ENCODE measurements at regions not wholly inside any gene's neighbourhood (a gene's known extent, or its start where the extent isn't known, plus 50 kb on each side); places are given as distances from the start of the nearest gene placed in this dataset.

DNA sequence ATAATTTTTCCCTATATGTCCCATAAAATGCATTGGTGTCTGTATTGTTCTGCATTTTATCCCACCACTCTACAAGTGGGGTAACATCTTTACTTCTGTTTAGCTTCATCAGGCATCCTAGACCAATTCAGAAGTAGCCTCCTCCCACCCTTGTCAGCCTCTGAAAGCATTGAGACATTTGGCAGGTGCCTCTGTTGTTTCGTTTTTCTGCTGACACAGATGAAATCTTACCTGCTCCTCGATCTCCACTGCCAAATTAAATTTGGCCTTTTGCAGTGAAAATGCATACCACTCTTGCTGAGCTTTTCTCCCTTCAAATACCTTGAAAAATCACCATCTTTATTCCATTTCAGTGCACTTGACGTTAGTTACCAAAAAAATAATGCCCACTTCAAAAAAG lies 83.5 kb upstream of the STARD13 start:
- TF ChIP-seq, protein P1, sequence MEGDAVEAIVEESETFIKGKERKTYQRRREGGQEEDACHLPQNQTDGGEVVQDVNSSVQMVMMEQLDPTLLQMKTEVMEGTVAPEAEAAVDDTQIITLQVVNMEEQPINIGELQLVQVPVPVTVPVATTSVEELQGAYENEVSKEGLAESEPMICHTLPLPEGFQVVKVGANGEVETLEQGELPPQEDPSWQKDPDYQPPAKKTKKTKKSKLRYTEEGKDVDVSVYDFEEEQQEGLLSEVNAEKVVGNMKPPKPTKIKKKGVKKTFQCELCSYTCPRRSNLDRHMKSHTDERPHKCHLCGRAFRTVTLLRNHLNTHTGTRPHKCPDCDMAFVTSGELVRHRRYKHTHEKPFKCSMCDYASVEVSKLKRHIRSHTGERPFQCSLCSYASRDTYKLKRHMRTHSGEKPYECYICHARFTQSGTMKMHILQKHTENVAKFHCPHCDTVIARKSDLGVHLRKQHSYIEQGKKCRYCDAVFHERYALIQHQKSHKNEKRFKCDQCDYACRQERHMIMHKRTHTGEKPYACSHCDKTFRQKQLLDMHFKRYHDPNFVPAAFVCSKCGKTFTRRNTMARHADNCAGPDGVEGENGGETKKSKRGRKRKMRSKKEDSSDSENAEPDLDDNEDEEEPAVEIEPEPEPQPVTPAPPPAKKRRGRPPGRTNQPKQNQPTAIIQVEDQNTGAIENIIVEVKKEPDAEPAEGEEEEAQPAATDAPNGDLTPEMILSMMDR (IDR thresholded peaks at IDR 0.05; ENCODE audit: borderline replicate concordance, insufficient read depth, low read depth, low read length), result no peak
- H3K4me3 ChIP-seq (ENCODE audit: low read depth, low read length), result no peak overlapping the region

DNA sequence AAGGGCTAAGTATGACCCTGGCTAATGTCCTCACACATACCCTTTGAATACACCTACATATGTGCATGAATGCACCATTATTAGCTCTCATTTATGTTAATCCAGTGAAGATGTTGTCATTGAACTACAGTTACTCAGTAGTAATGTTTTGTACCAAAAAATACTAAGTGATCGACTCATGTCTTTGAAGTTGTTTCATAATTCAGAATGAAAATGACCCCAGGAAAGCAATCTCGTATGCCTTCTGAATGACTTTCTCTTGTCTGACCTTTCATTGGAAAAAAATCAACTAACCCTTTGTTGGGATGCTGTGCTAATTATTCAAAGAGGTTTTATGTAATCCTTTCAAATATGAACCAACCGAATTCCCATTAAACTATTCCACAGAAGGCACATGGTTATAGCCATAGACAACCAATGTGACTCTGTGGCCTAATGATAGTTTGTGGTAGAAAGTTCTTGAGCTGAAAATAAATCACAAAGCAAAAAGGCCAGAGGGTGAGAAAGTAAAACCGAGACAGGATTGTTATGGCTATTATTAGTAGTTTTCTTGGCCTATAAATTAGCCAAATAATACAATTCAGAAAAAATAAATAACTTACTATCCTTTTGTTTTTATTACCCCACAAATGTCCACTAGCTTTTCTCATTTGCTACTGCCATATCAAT lies 86.8 kb upstream of the STARD13 start:
- no peak overlapping the region for H3K4me3 ChIP-seq (ENCODE audit: low read depth, low read length)
- TF ChIP-seq, protein P1 (IDR thresholded peaks at IDR 0.05; ENCODE audit: borderline replicate concordance, insufficient read depth, low read depth, low read length), result no peak

DNA sequence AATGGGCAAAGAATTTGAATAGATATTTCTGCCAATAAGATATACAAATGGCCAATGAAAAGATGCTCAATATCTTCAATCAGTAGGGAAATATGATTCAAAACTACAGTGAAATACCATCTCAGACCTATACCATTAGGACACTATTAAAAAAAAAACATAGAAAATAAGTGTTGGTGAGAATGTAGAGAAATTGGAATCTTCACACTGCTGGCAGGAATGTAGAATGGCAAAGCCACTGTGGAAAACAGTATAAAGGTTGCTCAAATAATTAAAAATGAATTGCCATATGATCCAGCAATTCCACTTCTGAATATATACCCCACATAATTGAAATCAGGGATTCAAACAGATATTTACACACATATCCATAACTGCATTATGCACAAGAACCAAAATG lies 88.1 kb upstream of the STARD13 start:
- TF ChIP-seq, protein P1 (IDR thresholded peaks at IDR 0.05; ENCODE audit: borderline replicate concordance, insufficient read depth, low read depth, low read length), result no peak
- H3K4me3 ChIP-seq (ENCODE audit: low read depth, low read length), result no peak overlapping the region

DNA sequence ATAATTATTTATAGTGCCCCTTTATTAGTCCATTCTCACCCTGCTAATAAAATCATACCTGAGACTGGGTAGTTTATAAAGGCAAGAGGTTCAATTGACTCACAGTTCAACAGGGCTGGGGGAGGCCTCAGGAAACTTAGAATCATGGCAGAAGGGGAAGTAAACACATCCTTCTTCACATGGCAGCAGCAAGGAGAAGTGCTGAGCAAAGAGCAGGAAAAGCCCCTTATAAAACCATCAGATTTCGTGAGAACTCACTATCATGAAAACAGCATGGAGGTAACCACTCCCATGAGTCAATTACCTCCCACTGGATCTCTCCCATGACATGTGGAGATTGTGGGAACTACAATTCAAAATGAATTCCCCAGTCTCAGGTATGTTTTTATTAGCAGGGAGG lies 89.9 kb upstream of the STARD13 start:
- H3K4me3 ChIP-seq (ENCODE audit: low read depth, low read length), result no peak overlapping the region
- TF ChIP-seq, protein P1 (IDR thresholded peaks at IDR 0.05; ENCODE audit: borderline replicate concordance, insufficient read depth, low read depth, low read length), result no peak

DNA sequence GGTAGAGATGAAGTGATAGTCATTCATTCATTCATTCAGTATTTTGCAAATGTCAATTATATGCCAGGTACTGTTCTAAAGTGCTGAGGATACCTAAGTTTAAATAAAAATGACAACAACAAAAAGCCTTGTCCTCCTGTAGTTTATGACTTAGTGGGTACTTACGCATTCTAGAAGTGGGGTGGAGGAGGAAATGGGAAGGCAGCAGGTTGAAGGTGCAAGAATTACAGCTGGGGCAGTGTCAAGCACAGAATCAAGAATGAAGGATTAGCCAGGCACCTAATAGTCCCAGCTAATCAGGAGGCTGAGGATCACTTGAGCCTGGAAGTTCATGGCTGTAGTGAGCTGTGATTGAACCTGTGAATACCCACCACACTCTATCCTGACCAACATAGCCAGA lies 90.7 kb upstream of the STARD13 start:
- TF ChIP-seq, protein P1 (IDR thresholded peaks at IDR 0.05; ENCODE audit: borderline replicate concordance, insufficient read depth, low read depth, low read length), result no peak
- H3K4me3 ChIP-seq (ENCODE audit: low read depth, low read length), result no peak overlapping the region

DNA sequence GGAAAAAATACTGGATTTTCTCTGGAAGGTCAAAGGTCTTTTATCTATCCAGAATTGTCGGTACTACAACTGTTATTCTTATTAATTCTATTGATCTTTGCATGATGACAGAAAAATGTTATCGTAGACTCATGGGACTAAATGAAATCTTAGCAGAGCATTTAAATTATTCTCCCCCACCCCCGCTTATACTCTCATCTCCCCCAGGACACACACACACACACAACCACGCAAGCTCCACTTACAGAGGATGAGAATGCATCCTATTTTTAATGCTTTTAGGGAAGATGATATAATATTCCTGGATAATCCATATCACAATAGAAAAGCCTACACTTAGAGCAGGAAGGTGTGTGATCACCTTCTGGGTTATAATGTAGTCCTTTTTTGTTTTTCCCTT lies 91.9 kb upstream of the STARD13 start:
- TF ChIP-seq, protein P1 (IDR thresholded peaks at IDR 0.05; ENCODE audit: borderline replicate concordance, insufficient read depth, low read depth, low read length), result no peak
- H3K4me3 ChIP-seq (ENCODE audit: low read depth, low read length), result no peak overlapping the region

DNA sequence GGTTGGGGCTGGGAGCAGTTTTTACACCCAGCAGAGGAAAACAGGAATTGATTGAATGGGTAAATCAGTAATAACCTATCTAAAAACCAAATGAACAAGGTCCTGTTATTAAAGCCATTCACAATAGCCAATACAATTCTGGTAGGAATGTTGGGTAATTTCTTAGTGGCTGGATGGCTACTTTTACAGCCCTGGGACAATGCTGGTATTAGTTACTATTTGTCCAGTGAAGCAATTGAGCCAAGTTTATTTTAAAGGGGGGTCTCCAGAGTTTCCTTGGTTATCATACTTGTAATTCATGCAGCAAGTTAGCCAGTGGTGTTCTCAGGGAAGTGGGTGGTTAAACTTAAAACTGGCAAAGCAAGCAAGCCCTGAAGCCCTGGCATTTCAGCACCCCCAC lies 92.3 kb upstream of the STARD13 start:
- no peak overlapping the region for H3K4me3 ChIP-seq (ENCODE audit: low read depth, low read length)
- TF ChIP-seq, protein P1 (IDR thresholded peaks at IDR 0.05; ENCODE audit: borderline replicate concordance, insufficient read depth, low read depth, low read length), result no peak

Measured in GM12875 (cell line).